Peyer's patch (tissue), 4 donors: ENCODE measurements at regions not wholly inside any gene's neighbourhood (a gene's known extent, or its start where the extent isn't known, plus 50 kb on each side); places are given as distances from the start of the nearest gene placed in this dataset.

Experiments used
- DNase-seq, 3 donors: peaks; one replicate each; pipeline ENCODE4 v3.0.0-alpha.2; 2017 to 2019
- H3K27ac ChIP-seq, 4 donors: fragments of 200-600 bp; sonication (generic); one replicate each; pipeline ENCODE4 v1.5.1; 2016 to 2019
- H3K27me3 ChIP-seq, 2 donors: fragments of 200-600 bp; sonication (generic); one replicate each; pipeline ENCODE4 v1.5.1; 2019
- H3K36me3 ChIP-seq, 3 donors: fragments of 200-600 bp; sonication (generic); one replicate each; pipeline ENCODE4 v1.5.1; 2016 to 2019
- H3K4me1 ChIP-seq, 4 donors: fragments of 200-600 bp; sonication (generic); one replicate each; pipeline ENCODE4 v1.5.1; 2016 to 2019
- H3K4me3 ChIP-seq, 4 donors: fragments of 200-600 bp; sonication (generic); 1 replicate in 3 of 4; 2 replicates in 1 of 4; pipeline ENCODE4 v1.5.1; 2016 to 2019; ENCODE audit warnings: mild to moderate bottlenecking in 1 of 4
- H3K9me3 ChIP-seq, 4 donors: fragments of 200-600 bp; sonication (generic); one replicate each; pipeline ENCODE4 v1.5.1; 2016 to 2019; ENCODE audit warnings: mild to moderate bottlenecking in 1 of 4
- CTCF ChIP-seq, 6 experiments: fragments of 450-650 bp in 4 of 6; fragments of 200-600 bp in 2 of 6; sonication (generic) in 1 of 6; IDR thresholded peaks; one replicate each; pipeline ENCODE4 v1.5.1; 2017 to 2019; ENCODE audit warnings: antibody characterized with exemption in 6 of 6, mild to moderate bottlenecking in 3 of 6, moderate library complexity in 1 of 6
- POLR2A ChIP-seq, 2 donors: fragments of 450-650 bp; IDR thresholded peaks; one replicate each; pipeline ENCODE4 v1.5.1; 2017; ENCODE audit warnings: antibody characterized with exemption in 2 of 2, mild to moderate bottlenecking in 2 of 2, moderate library complexity in 2 of 2

GRCh38 chr5:71834601-71835000 is 115.5 kb downstream of the CARTPT start:
- no peaks in the 10 kb centered on the region for H3K9me3 ChIP-seq
- TF ChIP-seq CTCF (IDR thresholded peaks at IDR 0.05) = no peak
- TF ChIP-seq POLR2A (IDR thresholded peaks at IDR 0.05) = no peak
- no peaks in the 10 kb centered on the region for H3K4me1 ChIP-seq
- H3K36me3 ChIP-seq = no peaks in the 10 kb centered on the region
- H3K27ac ChIP-seq = no peak overlapping the region
- H3K27me3 ChIP-seq = no peaks in the 10 kb centered on the region
- no peak overlapping the region for H3K4me3 ChIP-seq
- no peak for DNase-seq

GRCh38 chr5:71836084-71836483 is 117.0 kb downstream of the CARTPT start:
- no peak for DNase-seq
- H3K27ac ChIP-seq = no peak overlapping the region
- no peaks in the 10 kb centered on the region for H3K4me1 ChIP-seq
- TF ChIP-seq CTCF (IDR thresholded peaks at IDR 0.05) (no peak), POLR2A (IDR thresholded peaks at IDR 0.05) (no peak)
- H3K4me3 ChIP-seq = no peak overlapping the region
- H3K27me3 ChIP-seq = no peaks in the 10 kb centered on the region
- no peaks in the 10 kb centered on the region for H3K36me3 ChIP-seq
- H3K9me3 ChIP-seq = no peaks in the 10 kb centered on the region

GRCh38 chr5:71836559-71837112 is 117.6 kb downstream of the CARTPT start:
- no peak for DNase-seq

GRCh38 chr5:71838286-71838685 is 119.2 kb downstream of the CARTPT start:
- no peak for TF ChIP-seq CTCF (IDR thresholded peaks at IDR 0.05)
- Histone ChIP-seq H3K27me3 (no peaks in the 10 kb centered on the region), H3K9me3 (no peaks in the 10 kb centered on the region), H3K36me3 (no peaks in the 10 kb centered on the region), H3K27ac (no peak overlapping the region), H3K4me3 (no peak overlapping the region), H3K4me1 (no peaks in the 10 kb centered on the region)
- DNase-seq = no peak

More at GRCh38 chr5:71836559-71837112, 117.6 kb downstream of the CARTPT start:
- H3K36me3 ChIP-seq = no peaks in the 10 kb centered on the region
- no peak overlapping the region for H3K27ac ChIP-seq
- no peak for TF ChIP-seq CTCF (IDR thresholded peaks at IDR 0.05)
- TF ChIP-seq POLR2A (IDR thresholded peaks at IDR 0.05) = no peak
- no peaks in the 10 kb centered on the region for H3K4me1 ChIP-seq
- H3K4me3 ChIP-seq = no peak overlapping the region
- no peaks in the 10 kb centered on the region for H3K27me3 ChIP-seq
- H3K9me3 ChIP-seq = no peaks in the 10 kb centered on the region

- Histone ChIP-seq H3K4me3 (no peak overlapping the region), H3K27ac (no peak overlapping the region), H3K4me1 (no peaks in the 10 kb centered on the region), H3K9me3 (no peaks in the 10 kb centered on the region), H3K36me3 (no peaks in the 10 kb centered on the region), H3K27me3 (no peaks in the 10 kb centered on the region)
- DNase-seq = no peak
- no peak for TF ChIP-seq CTCF (IDR thresholded peaks at IDR 0.05)
- TF ChIP-seq POLR2A (IDR thresholded peaks at IDR 0.05) = no peak
Observed at GRCh38 chr5:71839096-71839884, 120.2 kb downstream of the CARTPT start.
